H1 (cell line): ENCODE measurements at regions not wholly inside any gene's neighbourhood (a gene's known extent, or its start where the extent isn't known, plus 50 kb on each side); places are given as distances from the start of the nearest gene placed in this dataset.

ENCODE experiments used
- CTCF ChIA-PET: fragments of 300-600 bp; sonication (Branson Sonifier 250); formaldehyde crosslinking; loops from one replicate; lab custom pipeline; 2021; ENCODE audit not compliant: partially characterized antibody; lab: Charles Lee
- POLR2A ChIA-PET: fragments of 300-600 bp; sonication (Branson Sonifier 250); formaldehyde crosslinking; loops from one replicate; lab custom pipeline; 2021; ENCODE audit warnings: inconsistent platforms; ENCODE audit not compliant: partially characterized antibody; lab: Charles Lee
- DNase-seq, 2 experiments: peaks; one replicate each; pipeline versions ENCODE4 v3.0.0 to v3.0.0-alpha.2; 2010 to 2022; ENCODE audit warnings: low spot score in 2 of 2, low read depth in 1 of 2, mixed read lengths in 1 of 2
- FAIRE-seq: peaks from 2 replicates; lab custom pipeline; 2011; peaks lifted over from hg19 to GRCh38; lab: Jason Lieb, UNC
- H2AFZ ChIP-seq: 2 replicates; pipeline ENCODE4 v1.8.1; 2012; ENCODE audit warnings: low read length, inconsistent platforms
- H2AK5ac ChIP-seq: 2 replicates; pipeline ENCODE4 v1.6.1; 2013; ENCODE audit warnings: low read depth, low read length
- H2BK120ac ChIP-seq: replicated peaks from 2 replicates; pipeline ENCODE3; 2013; ENCODE audit warnings: low read depth, low read length, inconsistent platforms
- H2BK12ac ChIP-seq: 2 replicates; pipeline ENCODE4 v1.6.1; 2013; ENCODE audit warnings: low read depth, low read length
- H2BK15ac ChIP-seq: 2 replicates; pipeline ENCODE4 v1.6.1; 2013; ENCODE audit warnings: low read length
- H2BK20ac ChIP-seq: 2 replicates; pipeline ENCODE4 v1.6.1; 2013; ENCODE audit warnings: low read length
- H2BK5ac ChIP-seq: 2 replicates; pipeline ENCODE4 v1.6.1; 2013; ENCODE audit warnings: low read depth, low read length
- H3K14ac ChIP-seq: 2 replicates; pipeline ENCODE4 v1.6.1; 2013; ENCODE audit warnings: inconsistent platforms; ENCODE audit not compliant: insufficient read length
- H3K18ac ChIP-seq: 2 replicates; pipeline ENCODE4 v1.6.1; 2013; ENCODE audit warnings: low read length; ENCODE audit errors: extremely low read depth
- H3K23ac ChIP-seq: 2 replicates; pipeline ENCODE4 v1.6.1; 2013; ENCODE audit warnings: inconsistent platforms; ENCODE audit not compliant: insufficient read length
- H3K23me2 ChIP-seq: 2 replicates; pipeline ENCODE4 v1.6.1; 2013; ENCODE audit warnings: low read depth, low read length
- H3K27ac ChIP-seq: 2 replicates; pipeline ENCODE4 v1.6.1; 2011; ENCODE audit warnings: low read depth, low read length, inconsistent platforms
- H3K27me3 ChIP-seq, 4 experiments: replicated peaks in 1 of 4; 1 replicate in 1 of 4; 2 replicates in 3 of 4; pipeline versions ENCODE4 v1.6.1 to v1.8.1; 2011 to 2013; ENCODE audit warnings: low read length in 3 of 4, mild to moderate bottlenecking in 3 of 4, inconsistent platforms in 2 of 4, mixed read lengths in 2 of 4, moderate library complexity in 1 of 4; ENCODE audit not compliant: control insufficient read depth in 3 of 4, insufficient read depth in 3 of 4; ENCODE audit errors: extremely low read depth in 1 of 4
- H3K36me3 ChIP-seq, 4 experiments: 2 replicates each; pipeline versions ENCODE4 v1.6.1 to v1.8.1; 2011 to 2013; ENCODE audit warnings: mild to moderate bottlenecking in 4 of 4, low read length in 3 of 4, moderate library complexity in 2 of 4, control low read depth in 1 of 4, inconsistent platforms in 1 of 4; ENCODE audit not compliant: insufficient read depth in 4 of 4, control insufficient read depth in 2 of 4
- H3K4ac ChIP-seq: replicated peaks from 2 replicates; pipeline ENCODE3; 2013; ENCODE audit warnings: low read length, low read depth, mixed read lengths, inconsistent platforms; ENCODE audit not compliant: insufficient read length
- H3K4me1 ChIP-seq, 4 experiments: replicated peaks in 1 of 4; 1 replicate in 1 of 4; 2 replicates in 3 of 4; pipeline versions ENCODE4 v1.6.1 to v1.8.1; 2011 to 2013; ENCODE audit warnings: low read length in 3 of 4, inconsistent platforms in 2 of 4, mixed read lengths in 1 of 4; ENCODE audit not compliant: insufficient read depth in 4 of 4, control insufficient read depth in 3 of 4
- H3K4me2 ChIP-seq, 2 experiments: 2 replicates each; pipeline versions ENCODE4 v1.6.1 to v1.8.1; 2011 to 2013; ENCODE audit warnings: low read depth in 2 of 2, low read length in 2 of 2, control low read depth in 1 of 2, inconsistent platforms in 1 of 2, mild to moderate bottlenecking in 1 of 2; ENCODE audit not compliant: insufficient read depth in 1 of 2
- H3K4me3 ChIP-seq, 4 experiments: fragments of 200-600, 300-600 bp in 1 of 4; sonication (generic), shearing (Covaris generic), sonication (Bioruptor Twin) in 1 of 4; 2 replicates each; pipeline versions ENCODE4 v1.5.1 to v1.8.1; 2011 to 2016; ENCODE audit warnings: low read length in 4 of 4, low read depth in 3 of 4, control low read depth in 2 of 4, inconsistent platforms in 2 of 4, mild to moderate bottlenecking in 2 of 4, mixed read lengths in 1 of 4, moderate library complexity in 1 of 4; ENCODE audit not compliant: insufficient read depth in 2 of 4; ENCODE audit errors: extremely low read depth in 1 of 4
- H3K56ac ChIP-seq: replicated peaks from 2 replicates; pipeline ENCODE3; 2013; ENCODE audit warnings: low read depth, mild to moderate bottlenecking, mixed read lengths, low read length, inconsistent platforms; ENCODE audit not compliant: insufficient read length
- H3K79me1 ChIP-seq: 2 replicates; pipeline ENCODE4 v1.6.1; 2013; ENCODE audit warnings: low read depth, low read length, control low read depth
- H3K79me2 ChIP-seq, 2 experiments: 2 replicates each; pipeline versions ENCODE4 v1.6.1 to v1.8.1; 2012 to 2013; ENCODE audit warnings: low read length in 2 of 2, mild to moderate bottlenecking in 2 of 2, inconsistent platforms in 1 of 2; ENCODE audit not compliant: insufficient read depth in 2 of 2, control insufficient read depth in 1 of 2
- H3K9ac ChIP-seq, 4 experiments: replicated peaks in 1 of 4; 1 replicate in 1 of 4; 2 replicates in 3 of 4; pipeline versions ENCODE4 v1.6.1 to v1.8.1; 2011 to 2013; ENCODE audit warnings: low read depth in 3 of 4, low read length in 3 of 4, control low read depth in 2 of 4, mild to moderate bottlenecking in 2 of 4, moderate library complexity in 2 of 4, inconsistent platforms in 1 of 4; ENCODE audit errors: extremely low read depth in 1 of 4
- H3K9me3 ChIP-seq, 2 experiments: 2 replicates each; pipeline versions ENCODE4 v1.6.1 to v1.8.1; 2012 to 2013; ENCODE audit warnings: mild to moderate bottlenecking in 2 of 2, moderate library complexity in 2 of 2, control low read depth in 1 of 2, inconsistent platforms in 1 of 2, low read depth in 1 of 2, low read length in 1 of 2, mixed read lengths in 1 of 2; ENCODE audit not compliant: insufficient read depth in 2 of 2
- H4K20me1 ChIP-seq, 2 experiments: replicated peaks in 1 of 2; 2 replicates each; pipeline versions ENCODE3 to v1.8.1; 2011 to 2013; ENCODE audit warnings: inconsistent platforms in 2 of 2, low read length in 2 of 2, mild to moderate bottlenecking in 1 of 2; ENCODE audit not compliant: insufficient read depth in 2 of 2, control insufficient read depth in 1 of 2
- H4K5ac ChIP-seq: 2 replicates; pipeline ENCODE4 v1.6.1; 2013; ENCODE audit warnings: low read length, low read depth, mixed read lengths, inconsistent platforms; ENCODE audit not compliant: insufficient read length
- H4K8ac ChIP-seq: 2 replicates; pipeline ENCODE4 v1.8.0; 2013; ENCODE audit warnings: mild to moderate bottlenecking, moderate library complexity, low read length, inconsistent platforms; ENCODE audit not compliant: insufficient read depth; ENCODE audit errors: extremely low read depth
- H4K91ac ChIP-seq: replicated peaks from 2 replicates; pipeline ENCODE3; 2013; ENCODE audit warnings: low read length, mixed read lengths, inconsistent platforms; ENCODE audit not compliant: insufficient read length
- JUND ChIP-seq: IDR thresholded peaks from 2 replicates; pipeline ENCODE4 v1.6.1; 2011; ENCODE audit warnings: mild to moderate bottlenecking, improper control_type of control experiment, low read length
- RXRA ChIP-seq: IDR thresholded peaks from 2 replicates; pipeline ENCODE4 v1.6.1; 2011; ENCODE audit warnings: low read depth, mild to moderate bottlenecking, low read length, moderate library complexity; ENCODE audit not compliant: insufficient read depth
- WGBS, 2 experiments: shearing (Covaris generic) in 1 of 2; methylation state at CpG; one replicate each; pipeline versions ENCODE4 v1.1.6 to v1.1.7; 2013 to 2015; ENCODE audit warnings: low lambda C conversion rate in 2 of 2, mixed read lengths in 2 of 2, inconsistent platforms in 1 of 2, low coverage in 1 of 2, missing lambda C conversion rate in 1 of 2; ENCODE audit not compliant: insufficient replicate concordance in 2 of 2, insufficient coverage in 1 of 2, insufficient read length in 1 of 2; ENCODE audit errors: extremely low coverage in 1 of 2, missing lambda C conversion rate in 1 of 2; 5-methylcytosine and 5-hydroxymethylcytosine counted together
- TF ChIP-seq, protein P1 (sequence below): IDR thresholded peaks from 2 replicates; pipeline ENCODE4 v1.6.1; 2012; ENCODE audit warnings: inconsistent platforms

DNA sequence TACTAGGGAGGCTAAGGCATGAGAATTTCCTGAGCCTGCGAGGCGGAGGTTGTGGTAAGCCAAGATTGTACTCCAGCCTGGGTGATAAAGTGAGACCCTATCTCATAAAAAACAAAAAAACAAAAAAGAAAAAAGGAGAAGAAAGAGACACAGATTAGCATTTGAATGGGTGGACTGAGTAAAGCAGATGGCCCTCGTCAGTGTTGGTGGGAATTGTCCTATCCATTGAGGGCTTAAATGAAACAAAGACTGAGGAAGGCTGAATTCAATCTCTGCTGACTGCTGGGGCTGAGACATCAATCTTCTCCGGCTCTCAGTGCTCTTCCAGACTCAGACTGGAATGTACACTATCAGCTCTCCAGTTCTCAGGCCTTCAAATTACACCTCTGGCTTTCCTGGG, 136.8 kb downstream of the SLC7A11 start:
- Histone ChIP-seq H3K36me3 (peaks cover 0 to 6% (median 2%) of the 10 kb centered on the region in 4 experiments; a peak in 3 of 8 replicates), H3K4ac (no peak overlapping the region), H3K18ac (no peak overlapping the region), H3K4me3 (no peak overlapping the region), H2BK15ac (no peak overlapping the region), H3K23ac (no peak overlapping the region), H3K9ac (no peak overlapping the region), H3K79me2 (no peaks in the 10 kb centered on the region), H2AFZ (no peak overlapping the region), H3K56ac (no peak overlapping the region), H2BK120ac (no peak overlapping the region), H4K20me1 (no peaks in the 10 kb centered on the region), H3K79me1 (no peaks in the 10 kb centered on the region), H2BK12ac (no peak overlapping the region), H3K23me2 (no peaks in the 10 kb centered on the region), H4K91ac (no peak overlapping the region), H2AK5ac (no peak overlapping the region), H3K4me1 (peaks cover 0 to 4% (median 0%) of the 10 kb centered on the region in 4 experiments; a peak in 1 of 7 replicates), H4K5ac (no peak overlapping the region), H3K4me2 (no peak overlapping the region), H2BK5ac (no peak overlapping the region), H3K27me3 (no peaks in the 10 kb centered on the region), H2BK20ac (no peak overlapping the region), H3K27ac (no peak overlapping the region), H3K14ac (no peak overlapping the region), H4K8ac (no peak overlapping the region), H3K9me3 (peaks cover 12 to 15% of the 10 kb centered on the region in 2 experiments)
- WGBS, 2 experiments: 94% methylated on average over 4 of the region's 4 CpGs; no CpG with 5 or more reads in 1 of the 2 experiments
- ChIA-PET POLR2A (no interaction called here), CTCF (interaction anchor here (1.4 to 5.3 kb wide), 2 partner anchors 15 to 70 kb away, joined by 5 to 32 read pairs; no protein-coding TSS in a partner anchor)
- DNase-seq (no peak), FAIRE-seq (no peak)
- no peak for TF ChIP-seq JUND
- TF ChIP-seq RXRA: no peak
- TF ChIP-seq, protein P1, sequence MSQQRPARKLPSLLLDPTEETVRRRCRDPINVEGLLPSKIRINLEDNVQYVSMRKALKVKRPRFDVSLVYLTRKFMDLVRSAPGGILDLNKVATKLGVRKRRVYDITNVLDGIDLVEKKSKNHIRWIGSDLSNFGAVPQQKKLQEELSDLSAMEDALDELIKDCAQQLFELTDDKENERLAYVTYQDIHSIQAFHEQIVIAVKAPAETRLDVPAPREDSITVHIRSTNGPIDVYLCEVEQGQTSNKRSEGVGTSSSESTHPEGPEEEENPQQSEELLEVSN: peak; percentile 36; the same call in 1 of the 2 replicates
